Medulla oblongata (tissue), 1 donor: ENCODE measurements at regions not wholly inside any gene's neighbourhood (a gene's known extent, or its start where the extent isn't known, plus 50 kb on each side); places are given as distances from the start of the nearest gene placed in this dataset.

Source experiments
- DNase-seq: peaks from one replicate; pipeline ENCODE4 v3.0.0-alpha.2; 2015; ENCODE audit errors: extremely low spot score

GRCh38 chr4:144202081-144202480 is 61.6 kb upstream of the GYPA start:
- no peak for DNase-seq

DNA sequence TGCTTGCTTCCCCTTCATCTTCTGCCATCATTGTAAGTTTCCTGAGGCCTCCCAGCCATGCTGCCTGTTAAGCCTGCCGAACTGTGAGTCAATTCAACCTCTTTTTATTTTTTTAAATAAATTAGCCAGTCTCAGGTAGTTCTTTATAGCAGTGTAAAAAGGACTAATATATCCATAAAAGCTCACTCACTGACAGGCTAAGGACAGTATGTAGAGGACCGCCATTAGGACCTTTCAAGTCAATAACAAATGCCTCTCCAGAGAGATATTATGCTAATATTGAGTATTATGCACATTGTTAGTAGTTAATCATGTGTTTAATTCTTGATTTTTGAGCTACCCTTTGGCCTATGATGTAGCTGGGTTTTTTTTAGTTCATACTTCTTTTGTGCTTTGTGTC is 62.6 kb upstream of the GYPA start:
- no peak for DNase-seq

GRCh38 chr4:144204431-144204830 is 63.9 kb upstream of the GYPA start:
- no peak for DNase-seq

GRCh38 chr4:144206711-144207110 is 66.2 kb upstream of the GYPA start:
- DNase-seq: no peak

DNA sequence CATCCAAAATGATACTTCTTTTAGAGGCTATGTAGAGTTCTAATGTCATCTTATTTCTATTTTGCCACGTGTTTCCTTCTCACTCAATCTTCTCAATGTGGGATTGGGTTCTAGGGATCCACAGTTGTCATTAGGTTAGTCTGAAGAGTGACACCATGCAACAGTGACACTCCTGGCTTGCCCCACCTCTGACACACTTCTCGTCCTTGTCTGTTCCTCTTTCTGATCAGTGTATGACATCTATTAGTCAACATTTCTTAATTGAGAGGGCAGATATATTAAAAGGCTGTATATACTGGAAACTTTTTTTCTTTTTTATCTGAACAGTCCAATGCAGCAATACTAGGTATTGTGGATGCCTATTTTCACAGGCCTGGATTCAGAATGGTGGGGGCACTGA is 67.6 kb upstream of the GYPA start:
- DNase-seq: no peak

- DNase-seq: no peak
Observed at GRCh38 chr4:144209491-144209890, 69.0 kb upstream of the GYPA start.

GRCh38 chr4:144213371-144213770 is 72.9 kb upstream of the GYPA start:
- DNase-seq: no peak

GRCh38 chr4:144223149-144223548 is 82.6 kb upstream of the GYPA start:
- DNase-seq: no peak

DNA sequence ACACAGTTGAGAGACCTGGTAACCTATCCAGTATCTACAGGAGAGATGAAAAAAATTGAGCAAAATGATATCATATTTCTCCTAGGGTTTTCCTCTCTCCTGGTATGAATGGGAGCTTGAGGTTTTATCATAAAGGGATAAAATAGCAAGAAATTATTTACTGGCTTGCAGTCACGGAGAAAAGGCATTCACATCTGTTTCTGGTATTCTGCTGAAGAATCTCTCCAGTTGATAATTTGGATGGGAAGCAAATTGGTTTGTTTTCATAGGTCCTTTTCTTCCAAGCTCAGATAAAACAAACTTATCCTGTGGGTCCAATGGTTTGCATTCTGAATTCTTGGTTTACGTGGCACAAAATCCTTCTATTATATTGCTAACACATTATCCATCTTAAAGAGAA is 83.1 kb upstream of the GYPA start:
- no peak for DNase-seq

DNA sequence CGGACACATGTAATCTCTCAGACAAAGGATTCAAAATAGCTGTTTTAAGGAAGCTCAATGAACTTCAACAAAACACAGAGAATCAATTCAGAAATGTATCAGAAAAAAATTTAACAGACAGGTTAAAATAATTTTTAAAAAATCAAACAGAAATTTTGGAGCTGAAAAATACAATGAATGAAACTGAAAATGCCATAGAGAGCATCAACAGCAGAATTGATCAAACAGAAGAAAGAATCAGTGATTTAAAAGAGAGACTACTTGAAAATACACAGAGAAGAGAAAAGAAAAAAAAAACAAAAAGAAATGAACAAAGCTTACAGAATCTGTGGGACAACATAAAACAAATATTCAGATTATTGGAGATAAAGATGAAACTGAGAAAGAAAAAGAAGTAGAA is 118.8 kb upstream of the GYPA start:
- DNase-seq: no peak

DNA sequence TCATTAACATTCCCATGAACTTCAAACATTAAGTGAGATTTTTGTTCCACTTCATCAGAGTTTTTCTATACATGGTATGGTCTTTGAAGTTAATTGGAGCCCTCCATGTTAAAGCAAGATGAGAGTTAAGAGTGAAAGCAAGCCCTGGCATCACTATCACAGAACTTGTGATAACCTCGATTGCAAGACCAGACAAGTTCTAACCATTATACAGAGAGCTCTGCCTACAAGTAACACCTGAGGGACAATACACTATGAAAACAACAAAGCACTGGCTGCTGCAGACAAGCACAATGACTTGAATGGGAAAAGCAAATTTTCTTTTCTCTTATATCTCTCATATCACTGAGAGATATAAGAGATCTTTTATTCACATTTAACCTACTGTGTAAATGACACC is 126.6 kb upstream of the GYPA start:
- DNase-seq: no peak

- no peak for DNase-seq
Observed at GRCh38 chr4:144280688-144281087, 140.2 kb upstream of the GYPA start.

GRCh38 chr4:144283526-144283925 is 143.0 kb upstream of the GYPA start:
- DNase-seq: no peak

- DNase-seq: no peak
Observed at GRCh38 chr4:144284026-144284425, 143.5 kb upstream of the GYPA start.

GRCh38 chr4:144288011-144288903 is 147.7 kb upstream of the GYPA start:
- no peak for DNase-seq

GRCh38 chr4:144289667-144290428 is 149.3 kb upstream of the GYPA start:
- DNase-seq: no peak

DNA sequence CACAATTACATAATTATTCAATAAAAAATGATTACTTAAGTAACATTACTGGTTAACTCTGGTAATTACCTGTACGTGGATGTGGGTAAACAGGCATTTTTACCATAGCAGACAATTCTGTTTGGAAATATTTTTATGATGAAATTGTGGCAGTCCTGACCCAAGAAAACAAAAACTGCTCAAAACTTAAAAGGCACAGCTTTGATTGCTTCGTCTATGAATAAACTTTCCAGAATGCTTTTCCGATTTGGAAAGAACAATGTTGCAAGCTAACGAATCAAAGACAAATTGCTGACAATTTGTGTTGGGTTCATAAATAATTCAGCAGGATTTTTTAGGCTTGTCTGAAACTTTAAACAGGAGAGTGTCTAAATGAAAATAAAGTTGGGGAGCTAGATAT is 150.6 kb upstream of the GYPA start:
- DNase-seq: no peak

GRCh38 chr4:144294211-144294610 is 153.7 kb upstream of the GYPA start:
- DNase-seq: no peak

- DNase-seq: no peak
Observed at GRCh38 chr4:144295286-144295995, 154.9 kb upstream of the GYPA start.

GRCh38 chr4:144296941-144297340 is 156.4 kb upstream of the GYPA start:
- DNase-seq: no peak

DNA sequence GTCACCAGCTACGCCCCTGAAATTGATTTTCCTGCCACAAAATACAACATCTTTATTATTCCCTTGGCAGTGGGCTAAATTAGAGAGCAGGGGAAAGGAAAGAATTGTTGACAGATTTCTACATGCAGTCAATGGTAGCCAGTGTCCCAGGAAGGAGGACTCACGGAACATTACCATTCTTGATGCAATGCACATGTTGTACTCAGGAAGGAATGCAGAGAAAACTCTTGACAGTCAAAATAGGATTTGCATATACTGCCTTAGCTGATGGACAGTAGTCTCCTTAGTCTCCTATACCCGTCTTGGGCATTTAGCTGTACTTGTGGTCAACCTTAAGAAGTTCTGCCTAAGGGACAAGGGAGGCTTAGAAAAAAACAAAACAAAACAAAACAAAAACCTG is 158.0 kb upstream of the GYPA start:
- DNase-seq: no peak

DNA sequence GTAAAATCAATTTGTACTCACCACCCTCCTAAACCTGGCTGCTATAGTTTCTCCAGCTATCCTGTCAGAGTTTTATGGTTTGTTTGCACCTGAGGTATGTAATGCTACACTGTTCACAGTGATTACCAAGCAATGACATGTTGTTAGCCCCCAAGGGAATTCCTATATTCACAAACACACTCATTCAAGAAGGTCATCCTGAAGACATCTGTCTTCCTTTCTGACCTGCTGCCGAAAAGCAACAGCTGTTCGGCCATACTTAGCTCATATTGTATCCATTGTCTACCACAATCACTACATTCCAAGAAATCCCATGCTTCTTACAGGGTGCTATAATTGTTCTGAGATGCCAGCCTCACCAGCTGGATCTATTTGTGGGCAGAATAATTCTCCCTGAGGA is 160.1 kb upstream of the GYPA start:
- DNase-seq: no peak
